GM12864 (cell line): ENCODE measurements at regions not wholly inside any gene's neighbourhood (a gene's known extent, or its start where the extent isn't known, plus 50 kb on each side); places are given as distances from the start of the nearest gene placed in this dataset.
A peak's percentile ranks its signal among the peaks of the same experiment; 100 is the strongest.
"Not testable (repeated sequence)": the region's sequence is repeated elsewhere in the genome, so short reads cannot be mapped to it uniquely, and the experiment has no call there.

Experiments
- DNase-seq: peaks from one replicate; pipeline ENCODE4 v3.0.0-alpha.2; 2011; ENCODE audit warnings: low read depth
- H3K4me3 ChIP-seq: 2 replicates; pipeline ENCODE4 v1.5.1; 2011; ENCODE audit warnings: mild to moderate bottlenecking, low read depth, low read length, control low read depth
- TF ChIP-seq, protein P1 (sequence below): IDR thresholded peaks from 2 replicates; pipeline ENCODE4 v1.5.1; 2011; ENCODE audit warnings: low read depth, mild to moderate bottlenecking, moderate library complexity, low read length, control low read depth, inconsistent platforms; ENCODE audit errors: missing control alignments

DNA sequence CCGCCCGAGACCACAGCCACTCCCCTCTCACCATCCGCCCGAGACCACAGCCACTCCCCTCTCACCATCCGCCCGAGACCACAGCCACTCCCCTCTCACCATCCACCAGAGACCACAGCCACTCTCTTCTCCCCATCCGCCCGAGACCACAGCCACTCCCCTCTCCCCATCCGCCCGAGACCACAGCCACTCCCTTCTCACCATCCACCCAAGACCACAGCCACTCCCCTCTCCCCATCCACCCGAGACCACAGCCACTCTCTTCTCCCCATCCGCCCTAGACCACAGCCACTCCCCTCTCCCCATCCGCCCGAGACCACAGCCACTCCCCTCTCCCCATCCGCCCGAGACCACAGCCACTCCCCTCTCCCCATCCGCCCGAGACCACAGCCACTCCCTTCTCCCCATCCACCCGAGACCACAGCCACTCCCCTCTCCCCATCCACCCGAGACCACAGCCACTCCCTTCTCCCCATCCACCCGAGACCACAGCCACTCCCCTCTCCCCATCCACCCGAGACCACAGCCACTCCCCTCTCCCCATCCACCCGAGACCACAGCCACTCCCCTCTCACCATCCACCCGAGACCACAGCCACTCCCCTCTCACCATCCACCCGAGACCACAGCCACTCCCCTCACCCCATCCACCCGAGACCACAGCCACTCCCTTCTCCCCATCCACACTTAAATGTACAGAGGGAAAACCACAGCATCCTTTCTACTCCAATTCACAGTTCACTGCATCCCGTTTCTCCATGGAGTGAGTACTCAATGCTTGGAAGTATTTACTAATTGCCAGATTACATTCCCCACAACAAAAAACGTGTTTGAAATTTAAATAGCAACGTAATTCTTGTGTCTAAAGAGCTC is 83.5 kb upstream of the SFSWAP start:
- DNase-seq, result peak; percentile 41
- not testable (repeated sequence) for H3K4me3 ChIP-seq

DNA sequence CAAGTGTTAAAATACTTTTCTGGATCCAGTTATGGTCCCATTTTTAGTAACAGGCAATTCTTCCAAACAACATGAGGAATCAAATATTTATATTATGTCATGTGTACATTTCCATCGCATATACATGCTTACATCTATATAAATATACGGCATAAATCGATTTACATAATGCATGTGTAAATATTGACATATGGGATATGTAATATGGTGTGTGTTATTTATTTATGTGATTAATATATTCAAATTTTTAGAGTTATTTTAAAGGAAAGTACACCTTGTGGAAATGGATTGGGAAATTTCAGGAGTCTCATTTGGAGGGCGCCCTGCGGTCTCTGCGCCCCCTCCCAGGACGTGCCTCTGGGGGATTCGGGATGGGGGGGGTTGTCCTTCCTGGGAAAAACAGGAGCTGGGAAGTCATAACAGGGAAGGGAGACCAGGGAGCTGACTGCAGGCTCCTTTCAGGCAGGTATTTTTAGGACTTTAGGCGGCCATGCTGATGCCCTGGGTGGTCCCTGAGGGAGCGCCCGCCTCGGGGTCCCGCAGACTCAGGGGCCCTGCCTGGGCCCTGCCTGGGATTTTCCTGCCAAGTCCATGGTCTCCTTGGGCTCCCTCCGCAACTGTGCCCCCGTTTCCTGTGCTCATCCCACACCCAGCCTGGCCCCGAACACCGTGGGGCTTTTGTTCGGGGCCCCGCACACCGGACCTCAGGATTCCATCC is 82.7 kb upstream of the SFSWAP start:
- TF ChIP-seq, protein P1, sequence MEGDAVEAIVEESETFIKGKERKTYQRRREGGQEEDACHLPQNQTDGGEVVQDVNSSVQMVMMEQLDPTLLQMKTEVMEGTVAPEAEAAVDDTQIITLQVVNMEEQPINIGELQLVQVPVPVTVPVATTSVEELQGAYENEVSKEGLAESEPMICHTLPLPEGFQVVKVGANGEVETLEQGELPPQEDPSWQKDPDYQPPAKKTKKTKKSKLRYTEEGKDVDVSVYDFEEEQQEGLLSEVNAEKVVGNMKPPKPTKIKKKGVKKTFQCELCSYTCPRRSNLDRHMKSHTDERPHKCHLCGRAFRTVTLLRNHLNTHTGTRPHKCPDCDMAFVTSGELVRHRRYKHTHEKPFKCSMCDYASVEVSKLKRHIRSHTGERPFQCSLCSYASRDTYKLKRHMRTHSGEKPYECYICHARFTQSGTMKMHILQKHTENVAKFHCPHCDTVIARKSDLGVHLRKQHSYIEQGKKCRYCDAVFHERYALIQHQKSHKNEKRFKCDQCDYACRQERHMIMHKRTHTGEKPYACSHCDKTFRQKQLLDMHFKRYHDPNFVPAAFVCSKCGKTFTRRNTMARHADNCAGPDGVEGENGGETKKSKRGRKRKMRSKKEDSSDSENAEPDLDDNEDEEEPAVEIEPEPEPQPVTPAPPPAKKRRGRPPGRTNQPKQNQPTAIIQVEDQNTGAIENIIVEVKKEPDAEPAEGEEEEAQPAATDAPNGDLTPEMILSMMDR, result no peak
- DNase-seq, result no peak
- no peak overlapping the region for H3K4me3 ChIP-seq

DNA sequence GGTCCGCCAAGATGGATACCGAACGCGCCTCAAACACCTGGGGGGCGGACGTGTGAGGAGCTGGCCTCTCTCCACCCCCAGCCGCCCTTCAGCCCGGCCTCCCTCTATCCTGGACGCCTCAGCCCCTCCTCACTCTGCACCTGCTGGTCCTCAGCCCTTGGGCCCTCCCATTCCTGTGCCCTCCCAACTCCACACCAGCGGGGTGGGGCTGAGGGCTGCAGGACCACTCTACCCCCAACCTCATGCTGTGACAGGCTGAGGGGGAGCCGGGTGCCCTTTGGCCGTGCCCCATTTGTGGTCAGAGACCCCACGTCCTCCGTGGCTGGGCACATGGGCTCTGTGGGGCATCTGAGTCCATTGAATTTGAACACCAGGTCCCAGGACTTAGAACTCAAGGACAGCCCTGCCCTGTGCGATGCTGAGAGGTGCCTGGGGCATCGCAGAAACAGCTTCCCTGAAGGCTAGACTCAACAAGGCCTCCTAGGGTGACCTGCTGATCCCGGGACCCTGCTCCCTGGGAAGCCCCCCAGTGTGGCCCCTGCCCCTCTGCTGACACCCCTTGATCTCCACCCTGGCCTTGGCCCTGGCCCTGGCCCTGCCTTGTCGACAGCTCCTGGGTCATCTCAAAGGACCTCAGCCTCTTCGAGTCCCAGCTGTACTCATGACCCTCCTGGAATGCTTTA is 82.0 kb upstream of the SFSWAP start:
- no peak for DNase-seq
- H3K4me3 ChIP-seq, result no peak overlapping the region
- TF ChIP-seq, protein P1, result no peak

DNA sequence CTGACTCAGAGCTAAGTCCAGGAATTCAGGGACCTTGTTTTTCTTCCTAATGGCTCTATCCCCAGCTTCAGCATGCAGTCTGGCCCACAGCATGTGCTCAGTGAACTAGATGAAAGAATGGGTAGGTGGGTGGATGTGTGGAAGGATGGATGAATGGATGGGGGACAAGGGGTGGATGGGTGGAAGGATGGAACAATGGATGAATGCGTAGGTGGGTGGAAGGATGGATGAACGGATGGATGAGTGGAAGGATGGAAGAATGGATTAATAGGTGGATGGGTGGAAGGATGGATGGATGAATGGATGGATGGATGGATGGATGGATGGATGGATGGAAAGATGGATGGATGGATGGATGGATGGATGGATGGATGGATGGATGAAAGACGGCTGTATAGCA is 79.7 kb upstream of the SFSWAP start:
- DNase-seq, result no peak
- H3K4me3 ChIP-seq, result no peak overlapping the region
- TF ChIP-seq, protein P1, result no peak

DNA sequence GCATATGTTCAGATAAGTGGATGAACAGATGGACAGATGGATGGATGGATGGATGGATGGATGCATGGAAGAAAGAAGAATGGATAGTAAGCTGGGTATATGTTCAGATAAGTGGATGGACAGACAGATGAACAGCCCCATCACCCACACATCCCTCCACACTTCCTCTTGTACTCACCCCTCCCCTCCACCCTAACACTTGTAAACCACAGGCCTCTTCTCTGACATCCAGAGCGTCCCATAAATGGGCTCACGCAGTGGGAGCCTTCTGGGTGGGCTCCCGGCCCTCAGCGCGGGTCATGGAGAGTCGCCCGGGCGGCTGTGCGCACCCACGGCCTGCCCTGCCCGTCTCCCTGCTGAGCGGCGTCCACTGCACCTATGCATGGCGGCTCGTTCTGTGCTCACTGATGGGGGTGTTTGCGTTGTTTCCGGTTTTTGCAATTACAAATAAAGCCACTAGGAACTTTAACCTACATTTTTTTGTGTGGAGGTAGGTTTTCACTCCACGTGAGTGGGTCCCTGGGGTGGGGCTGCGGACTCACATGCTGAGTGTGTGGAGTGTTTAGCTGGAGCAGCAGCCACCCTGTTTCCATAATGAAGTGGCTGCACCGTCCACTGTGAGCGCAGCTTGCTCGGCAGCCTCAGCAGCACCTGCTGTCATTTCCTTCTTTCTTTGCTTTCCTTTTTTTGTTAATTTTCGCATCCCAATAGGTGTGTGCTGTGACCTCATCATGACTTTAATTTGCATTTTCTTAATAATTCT is 78.8 kb upstream of the SFSWAP start:
- not testable (repeated sequence) for DNase-seq, H3K4me3 ChIP-seq

DNA sequence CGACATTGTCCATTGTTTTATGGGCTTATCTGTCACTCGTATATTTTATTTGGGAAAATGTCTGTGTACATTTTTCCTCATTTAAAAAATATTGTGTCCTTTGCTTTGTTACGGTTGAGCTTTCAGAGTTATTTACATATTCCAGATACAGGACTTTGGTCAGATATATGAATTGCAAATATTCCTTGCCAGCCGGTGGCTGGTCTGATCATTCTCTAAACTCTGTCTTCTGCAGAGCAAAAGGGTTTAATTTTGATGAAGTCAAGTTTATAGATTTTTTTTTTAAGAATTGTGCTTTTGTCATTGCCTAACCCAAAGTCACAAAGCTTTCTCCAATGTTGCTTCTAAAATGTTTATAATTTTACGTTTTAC is 78.3 kb upstream of the SFSWAP start:
- DNase-seq, H3K4me3 ChIP-seq: not testable (repeated sequence)

DNA sequence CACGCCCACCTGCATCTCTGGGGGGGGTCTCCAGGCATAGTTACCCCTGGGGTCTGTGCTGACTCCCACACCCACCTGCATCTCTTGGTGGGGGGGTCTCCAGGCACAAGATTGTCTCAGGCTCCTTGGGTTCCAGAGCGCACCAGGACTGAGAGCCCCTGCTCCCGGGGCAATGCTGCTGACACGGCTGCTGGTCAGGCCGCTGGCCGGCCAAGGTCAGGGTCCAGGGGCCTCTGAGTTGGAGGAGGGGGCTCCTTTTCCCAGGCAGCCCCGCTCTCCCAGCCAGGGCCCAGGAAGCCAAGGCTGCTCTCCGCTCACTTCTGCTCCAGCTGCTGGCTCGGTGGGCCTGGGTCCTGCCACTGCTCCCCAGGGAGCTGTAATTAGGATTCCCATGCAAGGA is 77.3 kb upstream of the SFSWAP start:
- DNase-seq, H3K4me3 ChIP-seq: not testable (repeated sequence)

DNA sequence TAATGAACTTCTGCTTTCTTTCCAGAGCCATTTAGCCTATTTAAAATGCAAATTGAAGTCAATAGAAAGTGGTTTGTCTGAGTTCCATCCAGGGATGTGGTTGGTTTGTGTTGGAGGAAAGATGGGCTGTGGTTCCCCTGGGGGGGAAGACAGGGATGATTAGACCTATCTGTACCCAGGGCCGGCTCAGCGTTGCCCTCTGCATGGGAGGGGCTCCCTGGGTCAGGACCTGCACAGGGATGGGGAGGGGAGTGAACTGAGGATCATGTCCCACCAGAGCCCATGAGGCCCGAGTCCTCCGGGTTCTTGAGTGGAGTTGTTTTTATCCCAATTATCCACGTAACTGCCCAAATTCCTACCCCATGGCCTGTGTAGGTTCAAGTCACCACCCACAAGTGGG is 76.9 kb upstream of the SFSWAP start:
- DNase-seq, result no peak
- TF ChIP-seq, protein P1, result no peak
- no peak overlapping the region for H3K4me3 ChIP-seq

DNA sequence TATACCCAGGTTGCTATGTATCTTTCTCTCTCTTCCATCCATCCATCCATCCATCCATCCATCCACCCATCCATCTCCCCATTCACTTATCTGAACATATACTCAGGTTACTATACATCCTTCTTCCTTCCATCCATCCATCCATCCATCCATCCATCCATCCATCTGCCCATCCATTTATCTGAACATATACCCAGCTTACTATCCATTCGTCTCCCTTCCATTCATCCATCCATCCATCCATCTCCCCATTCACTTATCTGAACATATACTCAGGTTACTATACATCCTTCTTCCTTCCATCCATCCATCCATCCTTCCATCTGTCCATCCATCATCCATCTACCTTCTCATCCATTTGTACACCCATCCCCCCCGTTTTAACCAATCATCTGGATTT is 75.9 kb upstream of the SFSWAP start:
- not testable (repeated sequence) for DNase-seq, H3K4me3 ChIP-seq
